Natural killer cell (primary cell): ENCODE measurements at regions not wholly inside any gene's neighbourhood (a gene's known extent, or its start where the extent isn't known, plus 50 kb on each side); places are given as distances from the start of the nearest gene placed in this dataset.

ENCODE experiments used
- ATAC-seq, 3 donors: fragments of 150-1000 bp in 2 of 3; fragments of 200-7000 bp in 1 of 3; cut with Tn5 transposase; 1 replicate in 1 of 3; 2 replicates in 2 of 3; pipeline ENCODE4 v1.10.0; 2021; ENCODE audit warnings: mild to moderate bottlenecking in 2 of 3, moderate library complexity in 2 of 3
- DNase-seq, 2 donors: peaks; one replicate each; pipeline versions ENCODE4 v3.0.0 to v3.0.0-alpha.2; 2013 to 2021; ENCODE audit warnings: mixed read lengths in 1 of 2
- H3K27ac ChIP-seq: one replicate; pipeline ENCODE4 v1.5.1; 2013; ENCODE audit warnings: mild to moderate bottlenecking, low read length
- H3K27me3 ChIP-seq: one replicate; pipeline ENCODE4 v1.6.1; 2013; ENCODE audit warnings: low read length; ENCODE audit not compliant: control insufficient read depth, insufficient read depth
- H3K36me3 ChIP-seq: one replicate; pipeline ENCODE4 v1.6.1; 2013; ENCODE audit warnings: low read length; ENCODE audit not compliant: control insufficient read depth, insufficient read depth
- H3K4me1 ChIP-seq: one replicate; pipeline ENCODE4 v1.6.1; 2013; ENCODE audit warnings: low read length; ENCODE audit not compliant: control insufficient read depth, insufficient read depth
- H3K4me3 ChIP-seq: one replicate; pipeline ENCODE4 v1.5.1; 2013; ENCODE audit warnings: low read length
- H3K9me3 ChIP-seq: one replicate; pipeline ENCODE4 v1.6.1; 2013; ENCODE audit warnings: low read length; ENCODE audit not compliant: control insufficient read depth, insufficient read depth
- H3K27ac Mint-ChIP-seq, 2 donors: one replicate each; pipeline ENCODE4 v1.8.0; 2022; ENCODE audit warnings: mild to moderate bottlenecking in 2 of 2, mixed read lengths in 2 of 2, moderate library complexity in 1 of 2
- H3K27me3 Mint-ChIP-seq, 2 donors: one replicate each; pipeline ENCODE4 v1.8.0; 2022; ENCODE audit warnings: low read depth in 2 of 2, mixed read lengths in 2 of 2
- H3K36me3 Mint-ChIP-seq: one replicate; pipeline ENCODE4 v1.8.0; 2022; ENCODE audit warnings: mixed read lengths
- H3K4me1 Mint-ChIP-seq, 2 donors: one replicate each; pipeline ENCODE4 v1.8.0; 2022; ENCODE audit warnings: mixed read lengths in 2 of 2
- H3K4me3 Mint-ChIP-seq: one replicate; pipeline ENCODE4 v1.8.0; 2022; ENCODE audit warnings: mild to moderate bottlenecking, moderate library complexity, mixed read lengths
- H3K9me3 Mint-ChIP-seq, 2 donors: one replicate each; pipeline ENCODE4 v1.8.0; 2022; ENCODE audit warnings: mixed read lengths in 2 of 2
- CTCF ChIP-seq: fragments of 200-600 bp; IDR thresholded peaks from one replicate; pipeline ENCODE4 v1.8.0; 2022; ENCODE audit warnings: antibody characterized with exemption
- WGBS: methylation state at CpG from one replicate; pipeline ENCODE4 v1.1.7; 2013; ENCODE audit warnings: missing lambda C conversion rate; ENCODE audit not compliant: insufficient coverage; 5-methylcytosine and 5-hydroxymethylcytosine counted together
- intact Hi-C: fragments of 100-400 bp; cut with micrococcal nuclease; formaldehyde crosslinking; loops from one replicate; pipeline ENCODE4 v1.14.2; 2022

GRCh38 chr1:81463936-81464837 lies 336.5 kb upstream of the ADGRL2 start:
- no peak for TF ChIP-seq CTCF
- H3K27ac ChIP-seq = no peak overlapping the region
- H3K36me3 ChIP-seq = no peaks in the 10 kb centered on the region
- Mint-ChIP-seq H3K27ac (no peak overlapping the region), H3K4me3 (no peak overlapping the region), H3K4me1 (peaks cover 0 to 5% of the 10 kb centered on the region in 2 donors), H3K9me3 (peaks cover 7 to 8% of the 10 kb centered on the region in 2 donors), H3K36me3 (peaks cover 5% of the 10 kb centered on the region), H3K27me3 (no peaks in the 10 kb centered on the region)
- ATAC-seq = no peak
- intact Hi-C loops = no loop called here
- 78% methylated on average over 5 of the region's 8 CpGs for WGBS
- no peaks in the 10 kb centered on the region for H3K4me1 ChIP-seq
- no peak for DNase-seq
- H3K27me3 ChIP-seq = no peaks in the 10 kb centered on the region
- H3K9me3 ChIP-seq = no peaks in the 10 kb centered on the region
- no peak overlapping the region for H3K4me3 ChIP-seq

- no peak for DNase-seq
- H3K9me3 ChIP-seq = no peaks in the 10 kb centered on the region
- intact Hi-C loops = no loop called here
- H3K27ac ChIP-seq = no peak overlapping the region
- H3K27me3 ChIP-seq = no peaks in the 10 kb centered on the region
- no peak for TF ChIP-seq CTCF
- no peaks in the 10 kb centered on the region for H3K27me3 Mint-ChIP-seq
- no peak for ATAC-seq
- H3K4me3 ChIP-seq = no peak overlapping the region
- no peak overlapping the region for H3K27ac Mint-ChIP-seq
- peaks cover 0 to 3% of the 10 kb centered on the region in 2 donors for H3K4me1 Mint-ChIP-seq
- H3K4me1 ChIP-seq = no peaks in the 10 kb centered on the region
- H3K36me3 ChIP-seq = no peaks in the 10 kb centered on the region
- H3K9me3 Mint-ChIP-seq = peaks cover 13 to 14% of the 10 kb centered on the region in 2 donors
- H3K36me3 Mint-ChIP-seq = no peaks in the 10 kb centered on the region
- no peak overlapping the region for H3K4me3 Mint-ChIP-seq
These were observed 341.7 kb upstream of the ADGRL2 start for GRCh38 chr1:81459043-81459442.

- no peak overlapping the region for H3K4me3 Mint-ChIP-seq
- no peak for ATAC-seq
- no peaks in the 10 kb centered on the region for H3K36me3 Mint-ChIP-seq
- no peaks in the 10 kb centered on the region for H3K27me3 Mint-ChIP-seq
- intact Hi-C loops = no loop called here
- no peaks in the 10 kb centered on the region for H3K27me3 ChIP-seq
- no peak overlapping the region for H3K27ac ChIP-seq
- H3K36me3 ChIP-seq = no peaks in the 10 kb centered on the region
- peaks cover 9 to 14% of the 10 kb centered on the region in 2 donors for H3K9me3 Mint-ChIP-seq
- TF ChIP-seq CTCF = no peak
- no peaks in the 10 kb centered on the region for H3K4me1 ChIP-seq
- H3K4me3 ChIP-seq = no peak overlapping the region
- no peaks in the 10 kb centered on the region for H3K9me3 ChIP-seq
- no peak overlapping the region for H3K27ac Mint-ChIP-seq
- no peak for DNase-seq
- H3K4me1 Mint-ChIP-seq = no peaks in the 10 kb centered on the region
- WGBS = 91% methylated on average over 4 of the region's 4 CpGs
These were observed 342.5 kb upstream of the ADGRL2 start for GRCh38 chr1:81458186-81458585.

- Mint-ChIP-seq H3K27ac (no peak overlapping the region), H3K27me3 (no peaks in the 10 kb centered on the region), H3K4me1 (no peaks in the 10 kb centered on the region), H3K9me3 (peaks cover 16 to 22% of the 10 kb centered on the region in 2 donors), H3K36me3 (no peaks in the 10 kb centered on the region), H3K4me3 (no peak overlapping the region)
- DNase-seq = no peak
- no peak overlapping the region for H3K4me3 ChIP-seq
- no peak overlapping the region for H3K27ac ChIP-seq
- intact Hi-C loops = no loop called here
- H3K4me1 ChIP-seq = no peaks in the 10 kb centered on the region
- no peak for ATAC-seq
- H3K27me3 ChIP-seq = no peaks in the 10 kb centered on the region
- TF ChIP-seq CTCF = no peak
- WGBS = 86% methylated on average over 4 of the region's 4 CpGs
- no peaks in the 10 kb centered on the region for H3K9me3 ChIP-seq
- H3K36me3 ChIP-seq = no peaks in the 10 kb centered on the region
These were observed 345.3 kb upstream of the ADGRL2 start for GRCh38 chr1:81455481-81455880.
